ENCODE measurements at regions not wholly inside any gene's neighbourhood (a gene's known extent, or its start where the extent isn't known, plus 50 kb on each side); places are given as distances from the start of the nearest gene placed in this dataset.

- no peaks in the 10 kb centered on the region for H3K9me3 ChIP-seq (ENCODE audit: control insufficient read depth in 4 of 4, insufficient read depth in 3 of 4, low read length in 3 of 4)
- H3K36me3 ChIP-seq (ENCODE audit: control insufficient read depth in 4 of 4, insufficient read depth in 4 of 4, low read length in 4 of 4) = no peaks in the 10 kb centered on the region
- ATAC-seq (ENCODE audit: insufficient read depth, low FRiP score) (no peak), DNase-seq (no peak)
- 61 to 84% methylated on average over 2 of the region's 2 CpGs for WGBS, 2 donors
- H3K4me1 ChIP-seq (ENCODE audit: control insufficient read depth in 5 of 5, insufficient read depth in 5 of 5, low read length in 5 of 5) = no peaks in the 10 kb centered on the region
- TF ChIP-seq, protein P1, sequence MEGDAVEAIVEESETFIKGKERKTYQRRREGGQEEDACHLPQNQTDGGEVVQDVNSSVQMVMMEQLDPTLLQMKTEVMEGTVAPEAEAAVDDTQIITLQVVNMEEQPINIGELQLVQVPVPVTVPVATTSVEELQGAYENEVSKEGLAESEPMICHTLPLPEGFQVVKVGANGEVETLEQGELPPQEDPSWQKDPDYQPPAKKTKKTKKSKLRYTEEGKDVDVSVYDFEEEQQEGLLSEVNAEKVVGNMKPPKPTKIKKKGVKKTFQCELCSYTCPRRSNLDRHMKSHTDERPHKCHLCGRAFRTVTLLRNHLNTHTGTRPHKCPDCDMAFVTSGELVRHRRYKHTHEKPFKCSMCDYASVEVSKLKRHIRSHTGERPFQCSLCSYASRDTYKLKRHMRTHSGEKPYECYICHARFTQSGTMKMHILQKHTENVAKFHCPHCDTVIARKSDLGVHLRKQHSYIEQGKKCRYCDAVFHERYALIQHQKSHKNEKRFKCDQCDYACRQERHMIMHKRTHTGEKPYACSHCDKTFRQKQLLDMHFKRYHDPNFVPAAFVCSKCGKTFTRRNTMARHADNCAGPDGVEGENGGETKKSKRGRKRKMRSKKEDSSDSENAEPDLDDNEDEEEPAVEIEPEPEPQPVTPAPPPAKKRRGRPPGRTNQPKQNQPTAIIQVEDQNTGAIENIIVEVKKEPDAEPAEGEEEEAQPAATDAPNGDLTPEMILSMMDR (IDR thresholded peaks at IDR 0.05; ENCODE audit: control extremely low read depth, extremely low read depth) = no peak
- H3K27me3 ChIP-seq (ENCODE audit: control insufficient read depth in 3 of 3, insufficient read depth in 3 of 3, low read length in 2 of 3) = no peaks in the 10 kb centered on the region
- H3K4me3 ChIP-seq = no peak overlapping the region
- H3K9ac ChIP-seq (ENCODE audit: insufficient read depth in 1 of 2, low read length in 2 of 2) = no peak overlapping the region
- no peak overlapping the region for H3K27ac ChIP-seq (ENCODE audit: low read depth in 1 of 2, low read length in 1 of 2)
These were observed 476.7 kb upstream of the CCDC179 start for GRCh38 chr11:23336961-23337360.

GRCh38 chr11:23353611-23354010 lies 493.3 kb upstream of the CCDC179 start:
- no peaks in the 10 kb centered on the region for H3K27me3 ChIP-seq (ENCODE audit: control insufficient read depth in 3 of 3, insufficient read depth in 3 of 3, low read length in 2 of 3)
- ATAC-seq (ENCODE audit: insufficient read depth, low FRiP score) (no peak), DNase-seq (peak in 2 of 3 donors; percentile 15 to 54)
- TF ChIP-seq, protein P1 (IDR thresholded peaks at IDR 0.05; ENCODE audit: control extremely low read depth, extremely low read depth) = no peak
- H3K4me1 ChIP-seq (ENCODE audit: control insufficient read depth in 5 of 5, insufficient read depth in 5 of 5, low read length in 5 of 5) = no peaks in the 10 kb centered on the region
- H3K27ac ChIP-seq (ENCODE audit: low read depth in 1 of 2, low read length in 1 of 2) = no peak overlapping the region
- no peaks in the 10 kb centered on the region for H3K36me3 ChIP-seq (ENCODE audit: control insufficient read depth in 4 of 4, insufficient read depth in 4 of 4, low read length in 4 of 4)
- no peak overlapping the region for H3K4me3 ChIP-seq
- no peak overlapping the region for H3K9ac ChIP-seq (ENCODE audit: insufficient read depth in 1 of 2, low read length in 2 of 2)
- H3K9me3 ChIP-seq (ENCODE audit: control insufficient read depth in 4 of 4, insufficient read depth in 3 of 4, low read length in 3 of 4) = peaks cover 0 to 4% (median 0%) of the 10 kb centered on the region in 4 donors
- 64 to 81% methylated on average over 2 of the region's 2 CpGs for WGBS, 2 donors

GRCh38 chr11:23359297-23359696 lies 499.0 kb upstream of the CCDC179 start:
- Histone ChIP-seq H3K9me3 (ENCODE audit: control insufficient read depth in 4 of 4, insufficient read depth in 3 of 4, low read length in 3 of 4) (no peaks in the 10 kb centered on the region), H3K36me3 (ENCODE audit: control insufficient read depth in 4 of 4, insufficient read depth in 4 of 4, low read length in 4 of 4) (no peaks in the 10 kb centered on the region), H3K4me1 (ENCODE audit: control insufficient read depth in 5 of 5, insufficient read depth in 5 of 5, low read length in 5 of 5) (no peaks in the 10 kb centered on the region), H3K27ac (ENCODE audit: low read depth in 1 of 2, low read length in 1 of 2) (no peak overlapping the region), H3K9ac (ENCODE audit: insufficient read depth in 1 of 2, low read length in 2 of 2) (no peak overlapping the region), H3K4me3 (no peak overlapping the region), H3K27me3 (ENCODE audit: control insufficient read depth in 3 of 3, insufficient read depth in 3 of 3, low read length in 2 of 3) (no peaks in the 10 kb centered on the region)
- peak in 1 of 3 donors; percentile 19 for DNase-seq
- ATAC-seq (ENCODE audit: insufficient read depth, low FRiP score) = no peak
- TF ChIP-seq, protein P1 (IDR thresholded peaks at IDR 0.05; ENCODE audit: control extremely low read depth, extremely low read depth) = no peak

DNA sequence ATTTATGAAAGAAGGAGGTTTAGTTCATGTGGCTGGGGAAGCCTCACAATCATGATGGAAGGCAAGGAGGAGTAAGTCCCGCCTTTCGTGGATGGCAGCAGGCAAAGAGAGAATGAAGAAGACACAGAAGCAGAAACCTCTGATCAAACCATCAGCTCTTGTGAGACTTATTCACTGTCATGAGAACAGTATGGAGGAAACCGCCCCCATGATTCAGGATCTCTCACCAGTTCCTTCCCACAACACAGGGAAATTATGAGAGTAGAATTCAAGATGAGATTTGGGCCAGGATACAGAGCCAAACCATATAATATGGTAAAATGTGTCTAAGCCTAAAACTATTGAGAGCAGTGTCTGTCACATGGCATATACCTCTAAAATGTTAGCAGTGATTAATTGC lies 503.8 kb upstream of the CCDC179 start:
- no peaks in the 10 kb centered on the region for H3K36me3 ChIP-seq (ENCODE audit: control insufficient read depth in 4 of 4, insufficient read depth in 4 of 4, low read length in 4 of 4)
- 93 to 94% methylated on average over 3 of the region's 3 CpGs for WGBS, 2 donors
- H3K9me3 ChIP-seq (ENCODE audit: control insufficient read depth in 4 of 4, insufficient read depth in 3 of 4, low read length in 3 of 4) = no peaks in the 10 kb centered on the region
- H3K4me3 ChIP-seq = no peak overlapping the region
- no peak overlapping the region for H3K27ac ChIP-seq (ENCODE audit: low read depth in 1 of 2, low read length in 1 of 2)
- H3K9ac ChIP-seq (ENCODE audit: insufficient read depth in 1 of 2, low read length in 2 of 2) = no peak overlapping the region
- ATAC-seq (ENCODE audit: insufficient read depth, low FRiP score) (no peak), DNase-seq (no peak)
- H3K27me3 ChIP-seq (ENCODE audit: control insufficient read depth in 3 of 3, insufficient read depth in 3 of 3, low read length in 2 of 3) = no peaks in the 10 kb centered on the region
- TF ChIP-seq, protein P1 (IDR thresholded peaks at IDR 0.05; ENCODE audit: control extremely low read depth, extremely low read depth) = no peak
- no peaks in the 10 kb centered on the region for H3K4me1 ChIP-seq (ENCODE audit: control insufficient read depth in 5 of 5, insufficient read depth in 5 of 5, low read length in 5 of 5)

All from lung (tissue), 11 donors.